ENCODE measurements at regions not wholly inside any gene's neighbourhood (a gene's known extent, or its start where the extent isn't known, plus 50 kb on each side); places are given as distances from the start of the nearest gene placed in this dataset.
A peak's percentile ranks its signal among the peaks of the same experiment; 100 is the strongest.

GRCh38 chr6:33905071-33905609, 101.3 kb upstream of the MLN start:
- peaks cover 72% of the 10 kb centered on the region for H3K4me1 Mint-ChIP-seq
- peak; percentile 65 for DNase-seq

GRCh38 chr6:33904747-33905065, 100.9 kb upstream of the MLN start:
- H3K27ac Mint-ChIP-seq, result peak overlapping the region; percentile 96
- ATAC-seq (ENCODE audit: low read depth), result no peak
- POLR2A ChIA-PET, result interaction anchor here (0.7 to 5.0 kb wide), 23 partner anchors 9 to 325 kb away, joined by 3 to 76 read pairs (median 4); partner anchors contain the start of genes BAK1, LEMD2 and UQCC2

More at GRCh38 chr6:33905071-33905609, 101.3 kb upstream of the MLN start:
- H3K27ac Mint-ChIP-seq, result peak overlapping the region; percentile 96
- peaks cover 14% of the 10 kb centered on the region for H3K36me3 Mint-ChIP-seq
- peaks cover 2% of the 10 kb centered on the region for H3K9me3 Mint-ChIP-seq
- peak overlapping the region; percentile 88 for H3K4me3 Mint-ChIP-seq
- peak; percentile 55 for ATAC-seq (ENCODE audit: low read depth)
- POLR2A ChIA-PET, result interaction anchor here (0.7 to 5.0 kb wide), 23 partner anchors 9 to 325 kb away, joined by 3 to 76 read pairs (median 4); partner anchors contain the start of genes BAK1, LEMD2 and UQCC2
- H3K27me3 Mint-ChIP-seq, result peaks cover 2% of the 10 kb centered on the region

GRCh38 chr6:33904050-33904746, 100.4 kb upstream of the MLN start:
- Mint-ChIP-seq H3K9me3 (peaks cover 2% of the 10 kb centered on the region), H3K4me1 (peaks cover 68% of the 10 kb centered on the region), H3K27ac (peak overlapping the region; percentile 96), H3K36me3 (peaks cover 14% of the 10 kb centered on the region), H3K4me3 (peak overlapping the region; percentile 88), H3K27me3 (peaks cover 2% of the 10 kb centered on the region)
- DNase-seq (peak; percentile 89), ATAC-seq (ENCODE audit: low read depth) (peak; percentile 90)
- POLR2A ChIA-PET, result interaction anchor here (0.9 to 5.0 kb wide), 23 partner anchors 9 to 324 kb away, joined by 3 to 76 read pairs (median 4); partner anchors contain the start of genes BAK1, LEMD2 and UQCC2

More at GRCh38 chr6:33904747-33905065, 100.9 kb upstream of the MLN start:
- no peak for DNase-seq
- Mint-ChIP-seq H3K36me3 (peaks cover 14% of the 10 kb centered on the region), H3K4me3 (peak overlapping the region; percentile 88), H3K4me1 (peaks cover 69% of the 10 kb centered on the region), H3K27me3 (peaks cover 2% of the 10 kb centered on the region), H3K9me3 (peaks cover 2% of the 10 kb centered on the region)

- Mint-ChIP-seq H3K4me3 (peak overlapping the region; percentile 88), H3K27ac (peak overlapping the region; percentile 96), H3K36me3 (peaks cover 14% of the 10 kb centered on the region), H3K27me3 (peaks cover 2% of the 10 kb centered on the region), H3K9me3 (peaks cover 2% of the 10 kb centered on the region), H3K4me1 (peaks cover 68% of the 10 kb centered on the region)
- DNase-seq, result no peak
- ATAC-seq (ENCODE audit: low read depth), result no peak
- POLR2A ChIA-PET, result interaction anchor here (1.0 to 5.0 kb wide), 7 partner anchors 8 to 115 kb away, joined by 3 to 76 read pairs (median 27); partner anchors contain the start of gene LEMD2
These were observed 99.8 kb upstream of the MLN start for GRCh38 chr6:33903579-33903978.

- peaks cover 2% of the 10 kb centered on the region for H3K27me3 Mint-ChIP-seq
These were observed 98.7 kb upstream of the MLN start for GRCh38 chr6:33902457-33902853.

GRCh38 chr6:33901822-33902456, 98.1 kb upstream of the MLN start:
- Mint-ChIP-seq H3K27me3 (peaks cover 2% of the 10 kb centered on the region), H3K9me3 (peaks cover 2% of the 10 kb centered on the region), H3K27ac (peak overlapping the region; percentile 11), H3K4me1 (peaks cover 68% of the 10 kb centered on the region), H3K4me3 (no peak overlapping the region), H3K36me3 (peaks cover 10% of the 10 kb centered on the region)
- DNase-seq, result no peak
- POLR2A ChIA-PET, result interaction anchor here (1.2 to 5.0 kb wide), 2 partner anchors 12 to 13 kb away, joined by 3 to 59 read pairs; no protein-coding TSS in a partner anchor
- no peak for ATAC-seq (ENCODE audit: low read depth)

More at GRCh38 chr6:33902457-33902853, 98.7 kb upstream of the MLN start:
- Mint-ChIP-seq H3K36me3 (peaks cover 13% of the 10 kb centered on the region), H3K4me3 (peak overlapping the region; percentile 43), H3K27ac (peak overlapping the region; percentile 96), H3K9me3 (peaks cover 2% of the 10 kb centered on the region), H3K4me1 (peaks cover 68% of the 10 kb centered on the region)
- POLR2A ChIA-PET, result interaction anchor here (1.2 to 5.0 kb wide), 3 partner anchors 7 to 13 kb away, joined by 3 to 76 read pairs (median 59); no protein-coding TSS in a partner anchor
- ATAC-seq (ENCODE audit: low read depth) (no peak), DNase-seq (no peak)

GRCh38 chr6:33898771-33899170, 95.0 kb upstream of the MLN start:
- POLR2A ChIA-PET, result no interaction called here
- no peak overlapping the region for H3K4me3 Mint-ChIP-seq
- H3K36me3 Mint-ChIP-seq, result peaks cover 9% of the 10 kb centered on the region
- ATAC-seq (ENCODE audit: low read depth) (no peak), DNase-seq (no peak)
- peaks cover 66% of the 10 kb centered on the region for H3K4me1 Mint-ChIP-seq
- peaks cover 2% of the 10 kb centered on the region for H3K27me3 Mint-ChIP-seq
- H3K9me3 Mint-ChIP-seq, result peaks cover 2% of the 10 kb centered on the region
- H3K27ac Mint-ChIP-seq, result no peak overlapping the region

- ATAC-seq (ENCODE audit: low read depth) (no peak), DNase-seq (no peak)
- Mint-ChIP-seq H3K4me3 (peak overlapping the region; percentile 4), H3K36me3 (peaks cover 5% of the 10 kb centered on the region), H3K9me3 (no peaks in the 10 kb centered on the region), H3K27me3 (no peaks in the 10 kb centered on the region), H3K27ac (peak overlapping the region; percentile 28), H3K4me1 (peaks cover 56% of the 10 kb centered on the region)
- POLR2A ChIA-PET, result interaction anchor here (0.5 to 2.5 kb wide), 5 partner anchors 9 to 529 kb away, joined by 3 to 13 read pairs (median 3); no protein-coding TSS in a partner anchor
These were observed 93.5 kb upstream of the MLN start for GRCh38 chr6:33897189-33897780.

GRCh38 chr6:33896391-33897188, 92.8 kb upstream of the MLN start:
- Mint-ChIP-seq H3K27ac (peak overlapping the region; percentile 95), H3K9me3 (no peaks in the 10 kb centered on the region), H3K36me3 (peaks cover 3% of the 10 kb centered on the region), H3K4me1 (peaks cover 51% of the 10 kb centered on the region), H3K27me3 (peaks cover 3% of the 10 kb centered on the region), H3K4me3 (peak overlapping the region; percentile 47)
- DNase-seq, result no peak
- POLR2A ChIA-PET, result interaction anchor here (1.1 to 3.4 kb wide), 6 partner anchors 7 to 109 kb away, joined by 3 to 76 read pairs (median 12); no protein-coding TSS in a partner anchor
- ATAC-seq (ENCODE audit: low read depth), result no peak

- ATAC-seq (ENCODE audit: low read depth) (peak; percentile 15), DNase-seq (no peak)
- Mint-ChIP-seq H3K27ac (peak overlapping the region; percentile 95), H3K36me3 (no peaks in the 10 kb centered on the region), H3K4me3 (peak overlapping the region; percentile 75), H3K4me1 (peaks cover 45% of the 10 kb centered on the region), H3K27me3 (peaks cover 9% of the 10 kb centered on the region), H3K9me3 (no peaks in the 10 kb centered on the region)
- POLR2A ChIA-PET, result interaction anchor here (0.5 to 3.4 kb wide), 8 partner anchors 8 to 108 kb away, joined by 3 to 76 read pairs (median 8); no protein-coding TSS in a partner anchor
These were observed 92.2 kb upstream of the MLN start for GRCh38 chr6:33895988-33896387.

GRCh38 chr6:33895296-33895695, 91.5 kb upstream of the MLN start:
- peaks cover 16% of the 10 kb centered on the region for H3K27me3 Mint-ChIP-seq
- peak overlapping the region; percentile 75 for H3K4me3 Mint-ChIP-seq
- H3K4me1 Mint-ChIP-seq, result peaks cover 43% of the 10 kb centered on the region
- peak overlapping the region; percentile 95 for H3K27ac Mint-ChIP-seq
- DNase-seq, result peak; percentile 65
- peak; percentile 93 for ATAC-seq (ENCODE audit: low read depth)
- no peaks in the 10 kb centered on the region for H3K9me3 Mint-ChIP-seq
- POLR2A ChIA-PET, result interaction anchor here (0.5 to 3.4 kb wide), 7 partner anchors 9 to 108 kb away, joined by 3 to 76 read pairs (median 10); no protein-coding TSS in a partner anchor
- no peaks in the 10 kb centered on the region for H3K36me3 Mint-ChIP-seq

- Mint-ChIP-seq H3K27me3 (peaks cover 18% of the 10 kb centered on the region), H3K4me3 (peak overlapping the region; percentile 75), H3K36me3 (no peaks in the 10 kb centered on the region), H3K4me1 (peaks cover 43% of the 10 kb centered on the region), H3K9me3 (no peaks in the 10 kb centered on the region), H3K27ac (peak overlapping the region; percentile 33)
- DNase-seq, result no peak
- ATAC-seq (ENCODE audit: low read depth), result no peak
- POLR2A ChIA-PET, result interaction anchor here (1.3 to 3.4 kb wide), 5 partner anchors 9 to 107 kb away, joined by 4 to 76 read pairs (median 10); no protein-coding TSS in a partner anchor
These were observed 90.6 kb upstream of the MLN start for GRCh38 chr6:33894438-33894837.

Measured in activated naive CD8-positive, alpha-beta T cell treated with anti-CD3 and anti-CD28 coated beads, Interleukin-2, amount 10 ng/mL, durations not matched to agents 7 days and 5 days (primary cell).